ENCODE measurements at regions not wholly inside any gene's neighbourhood (a gene's known extent, or its start where the extent isn't known, plus 50 kb on each side); places are given as distances from the start of the nearest gene placed in this dataset.

DNA sequence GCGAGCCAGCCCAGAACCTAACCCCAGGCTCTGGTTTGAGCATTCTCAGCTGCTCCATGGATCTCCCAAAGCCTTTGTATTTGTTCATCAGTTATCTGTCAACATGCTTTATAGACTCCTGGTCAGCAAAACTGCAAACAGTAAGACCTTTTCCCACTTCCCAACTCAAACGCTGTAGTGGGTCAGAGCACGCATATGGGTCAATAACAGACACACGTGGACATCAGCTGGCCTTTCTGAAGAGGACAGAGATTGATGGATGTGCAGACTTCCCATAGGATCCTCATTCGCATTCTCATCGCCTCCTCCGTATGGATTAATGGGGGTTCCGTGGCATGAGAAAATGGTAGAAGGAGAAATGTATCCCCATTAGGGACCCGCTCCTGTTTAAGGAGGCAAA is 508.1 kb downstream of the EIPR1 start:
- Histone ChIP-seq H3K79me2 (ENCODE audit: control insufficient read depth, insufficient read depth, low read length, unreplicated experiment) (no peaks in the 10 kb centered on the region), H3K4me1 (ENCODE audit: control insufficient read depth, insufficient read depth, low read length, unreplicated experiment) (no peaks in the 10 kb centered on the region), H3K4me3 (ENCODE audit: low read depth, low read length) (no peak overlapping the region), H3K27ac (ENCODE audit: low read depth, low read length) (no peak overlapping the region), H3K36me3 (ENCODE audit: insufficient read depth, low read length) (no peaks in the 10 kb centered on the region), H3K27me3 (ENCODE audit: insufficient read depth, low read length) (no peaks in the 10 kb centered on the region), H2AFZ (ENCODE audit: low read length, unreplicated experiment) (no peak overlapping the region)

DNA sequence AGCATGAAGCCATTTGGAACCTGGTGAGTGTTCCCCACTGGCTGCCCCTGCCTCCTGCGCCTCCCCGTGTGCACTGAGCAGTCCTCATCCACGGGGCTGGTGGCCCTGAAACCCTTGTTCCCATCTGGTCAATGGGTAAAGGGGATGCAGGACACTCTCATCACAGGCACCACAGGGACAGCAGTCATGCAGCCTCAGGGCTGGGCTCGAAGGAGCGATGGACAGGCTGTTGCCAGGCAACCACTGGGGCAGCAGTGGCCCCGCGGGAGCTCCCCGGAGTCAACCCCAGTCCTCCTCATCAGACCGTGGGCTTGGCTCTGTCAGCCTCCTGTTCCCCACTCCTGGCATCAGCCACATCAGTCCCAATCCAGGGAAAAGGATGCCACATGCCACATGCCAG is 509.5 kb downstream of the EIPR1 start:
- Histone ChIP-seq H3K27ac (ENCODE audit: low read depth, low read length) (no peak overlapping the region), H3K36me3 (ENCODE audit: insufficient read depth, low read length) (no peaks in the 10 kb centered on the region), H3K79me2 (ENCODE audit: control insufficient read depth, insufficient read depth, low read length, unreplicated experiment) (no peaks in the 10 kb centered on the region), H3K27me3 (ENCODE audit: insufficient read depth, low read length) (no peaks in the 10 kb centered on the region), H3K4me1 (ENCODE audit: control insufficient read depth, insufficient read depth, low read length, unreplicated experiment) (no peaks in the 10 kb centered on the region), H2AFZ (ENCODE audit: low read length, unreplicated experiment) (no peak overlapping the region), H3K4me3 (ENCODE audit: low read depth, low read length) (no peak overlapping the region)

DNA sequence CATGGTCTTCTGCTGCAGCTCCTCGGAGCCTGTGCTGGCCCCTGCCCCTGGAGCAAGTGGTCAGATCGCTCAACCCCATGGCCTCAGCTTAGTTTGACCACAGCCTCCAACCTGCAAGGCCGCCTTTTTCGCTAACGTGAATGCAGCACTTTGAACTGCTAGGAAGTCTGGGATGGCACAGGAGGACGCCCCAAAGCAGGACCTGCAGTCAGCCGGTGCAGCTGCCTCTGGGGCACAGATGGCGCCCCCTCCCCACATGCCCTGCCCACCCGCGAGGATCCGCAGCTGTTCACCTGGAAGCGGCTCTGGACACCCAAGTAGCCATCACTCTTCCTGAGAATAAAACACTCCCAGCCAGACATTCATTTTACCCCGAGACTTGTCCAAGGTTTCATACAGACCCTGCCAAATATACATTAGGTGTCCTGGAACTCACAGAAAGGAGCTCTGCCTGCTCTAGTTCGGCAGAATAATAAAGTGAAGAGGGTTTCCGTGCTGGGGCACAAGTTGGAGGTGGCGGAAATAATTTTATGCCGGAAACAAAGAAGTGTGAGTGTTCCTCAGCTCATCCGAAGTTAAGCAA is 510.1 kb downstream of the EIPR1 start:
- H2AFZ ChIP-seq (ENCODE audit: low read length, unreplicated experiment): no peak overlapping the region
- no peak overlapping the region for H3K27ac ChIP-seq (ENCODE audit: low read depth, low read length)
- H3K27me3 ChIP-seq (ENCODE audit: insufficient read depth, low read length): no peaks in the 10 kb centered on the region
- H3K79me2 ChIP-seq (ENCODE audit: control insufficient read depth, insufficient read depth, low read length, unreplicated experiment): no peaks in the 10 kb centered on the region
- no peaks in the 10 kb centered on the region for H3K36me3 ChIP-seq (ENCODE audit: insufficient read depth, low read length)
- H3K4me1 ChIP-seq (ENCODE audit: control insufficient read depth, insufficient read depth, low read length, unreplicated experiment): no peaks in the 10 kb centered on the region
- no peak overlapping the region for H3K4me3 ChIP-seq (ENCODE audit: low read depth, low read length)

DNA sequence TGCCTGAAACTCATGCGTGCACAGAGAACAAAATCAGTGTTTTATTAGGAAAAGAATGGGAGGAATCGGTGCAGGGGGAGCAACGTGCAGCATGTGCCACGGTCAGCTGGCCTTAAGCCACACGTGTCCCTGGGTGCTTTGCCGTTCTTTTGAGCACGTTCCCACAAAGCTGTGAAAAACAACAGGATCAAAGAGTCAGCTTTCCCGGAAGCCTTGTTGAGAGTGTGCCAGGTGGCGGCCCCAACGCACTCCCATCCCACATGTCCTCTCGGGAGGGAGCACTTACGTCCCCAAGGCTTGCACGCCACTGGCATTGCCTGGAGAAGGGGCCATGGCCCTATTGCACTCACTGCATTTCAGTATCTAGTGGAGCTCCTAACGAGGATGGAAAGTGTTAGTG is 511.2 kb downstream of the EIPR1 start:
- Histone ChIP-seq H3K27me3 (ENCODE audit: insufficient read depth, low read length) (no peaks in the 10 kb centered on the region), H3K79me2 (ENCODE audit: control insufficient read depth, insufficient read depth, low read length, unreplicated experiment) (no peaks in the 10 kb centered on the region), H3K4me3 (ENCODE audit: low read depth, low read length) (no peak overlapping the region), H3K36me3 (ENCODE audit: insufficient read depth, low read length) (no peaks in the 10 kb centered on the region), H2AFZ (ENCODE audit: low read length, unreplicated experiment) (no peak overlapping the region), H3K27ac (ENCODE audit: low read depth, low read length) (no peak overlapping the region), H3K4me1 (ENCODE audit: control insufficient read depth, insufficient read depth, low read length, unreplicated experiment) (no peaks in the 10 kb centered on the region)

- H3K27me3 ChIP-seq (ENCODE audit: insufficient read depth, low read length): no peaks in the 10 kb centered on the region
- H3K4me1 ChIP-seq (ENCODE audit: control insufficient read depth, insufficient read depth, low read length, unreplicated experiment): no peaks in the 10 kb centered on the region
- no peaks in the 10 kb centered on the region for H3K36me3 ChIP-seq (ENCODE audit: insufficient read depth, low read length)
- H3K4me3 ChIP-seq (ENCODE audit: low read depth, low read length): no peak overlapping the region
- no peaks in the 10 kb centered on the region for H3K79me2 ChIP-seq (ENCODE audit: control insufficient read depth, insufficient read depth, low read length, unreplicated experiment)
- H2AFZ ChIP-seq (ENCODE audit: low read length, unreplicated experiment): no peak overlapping the region
- no peak overlapping the region for H3K27ac ChIP-seq (ENCODE audit: low read depth, low read length)
These were observed 515.2 kb downstream of the EIPR1 start for GRCh38 chr2:2862386-2862785.

DNA sequence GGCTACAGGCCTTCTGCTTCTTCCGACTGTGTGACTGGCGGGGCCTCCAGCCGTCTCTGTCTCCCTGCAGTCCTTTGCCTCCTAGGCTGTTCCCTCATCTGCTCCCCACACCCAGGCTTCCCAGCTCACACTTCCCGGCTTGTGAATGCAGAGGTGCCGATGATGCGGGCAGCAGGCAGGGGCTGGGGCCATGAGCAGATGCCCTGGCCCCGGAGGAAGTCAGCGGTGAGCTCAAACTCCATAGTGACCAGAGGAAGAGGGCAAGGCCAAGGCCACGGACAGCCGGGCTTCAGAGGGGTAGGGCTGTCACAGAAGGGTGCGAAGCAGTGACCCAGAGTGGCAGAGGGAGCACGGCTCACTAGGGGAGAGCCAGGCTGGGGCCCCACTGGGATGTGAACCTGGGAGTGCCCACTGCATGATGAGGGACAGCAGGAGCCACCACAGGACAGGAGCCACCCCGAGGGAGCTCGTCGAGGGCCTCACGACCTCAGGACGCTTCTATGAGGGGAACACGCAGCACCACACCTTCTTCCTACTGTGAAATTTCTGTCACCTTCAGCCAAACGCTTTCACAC is 515.9 kb downstream of the EIPR1 start:
- H3K27me3 ChIP-seq (ENCODE audit: insufficient read depth, low read length): no peaks in the 10 kb centered on the region
- no peaks in the 10 kb centered on the region for H3K79me2 ChIP-seq (ENCODE audit: control insufficient read depth, insufficient read depth, low read length, unreplicated experiment)
- H3K27ac ChIP-seq (ENCODE audit: low read depth, low read length): no peak overlapping the region
- no peak overlapping the region for H3K4me3 ChIP-seq (ENCODE audit: low read depth, low read length)
- no peaks in the 10 kb centered on the region for H3K36me3 ChIP-seq (ENCODE audit: insufficient read depth, low read length)
- no peak overlapping the region for H2AFZ ChIP-seq (ENCODE audit: low read length, unreplicated experiment)
- H3K4me1 ChIP-seq (ENCODE audit: control insufficient read depth, insufficient read depth, low read length, unreplicated experiment): no peaks in the 10 kb centered on the region

DNA sequence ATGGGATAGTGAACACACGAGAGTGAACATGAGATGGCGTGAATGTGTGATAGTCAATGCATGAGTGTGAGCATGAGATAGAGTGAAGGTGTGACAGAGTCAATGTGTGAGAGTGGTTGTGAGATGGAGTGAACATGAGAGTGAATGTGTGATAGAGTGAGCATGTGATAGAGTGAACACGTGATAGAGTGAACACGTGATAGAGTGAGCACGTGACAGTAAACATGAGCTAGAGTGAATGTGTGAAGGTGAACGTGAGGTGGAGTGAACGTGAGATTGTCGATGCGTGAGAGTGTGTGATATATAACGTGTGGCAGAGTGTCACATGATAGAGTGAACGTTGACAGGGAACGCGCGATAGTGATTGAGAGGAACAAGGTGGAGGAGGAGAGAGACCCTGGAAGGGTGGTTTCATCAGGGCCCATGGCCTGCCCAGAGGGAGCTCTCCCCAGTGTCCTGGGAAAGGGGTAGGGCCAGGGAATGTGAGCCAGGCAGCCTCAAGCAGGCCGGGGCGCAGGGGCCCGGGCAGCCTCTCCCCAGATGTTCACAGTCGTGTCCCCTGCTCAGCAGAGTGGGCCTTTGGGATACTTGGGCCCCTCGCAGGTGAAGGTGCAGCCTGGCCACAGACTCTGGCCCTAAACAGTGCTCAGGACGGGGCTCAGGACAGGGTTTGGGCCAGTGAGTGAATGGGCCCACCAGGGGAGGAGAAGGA is 516.9 kb downstream of the EIPR1 start:
- H2AFZ ChIP-seq (ENCODE audit: low read length, unreplicated experiment): no peak overlapping the region
- no peaks in the 10 kb centered on the region for H3K79me2 ChIP-seq (ENCODE audit: control insufficient read depth, insufficient read depth, low read length, unreplicated experiment)

GRCh38 chr2:2859732-2860131 is 517.9 kb downstream of the EIPR1 start:
- H3K36me3 ChIP-seq (ENCODE audit: insufficient read depth, low read length): no peaks in the 10 kb centered on the region
- H3K27ac ChIP-seq (ENCODE audit: low read depth, low read length): no peak overlapping the region
- no peaks in the 10 kb centered on the region for H3K4me1 ChIP-seq (ENCODE audit: control insufficient read depth, insufficient read depth, low read length, unreplicated experiment)
- H3K4me3 ChIP-seq (ENCODE audit: low read depth, low read length): no peak overlapping the region
- H2AFZ ChIP-seq (ENCODE audit: low read length, unreplicated experiment): no peak overlapping the region
- no peaks in the 10 kb centered on the region for H3K27me3 ChIP-seq (ENCODE audit: insufficient read depth, low read length)
- no peaks in the 10 kb centered on the region for H3K79me2 ChIP-seq (ENCODE audit: control insufficient read depth, insufficient read depth, low read length, unreplicated experiment)

More for the DNA sequence above, 516.9 kb downstream of the EIPR1 start:
- Histone ChIP-seq H3K27me3 (ENCODE audit: insufficient read depth, low read length) (no peaks in the 10 kb centered on the region), H3K4me1 (ENCODE audit: control insufficient read depth, insufficient read depth, low read length, unreplicated experiment) (no peaks in the 10 kb centered on the region), H3K4me3 (ENCODE audit: low read depth, low read length) (no peak overlapping the region), H3K36me3 (ENCODE audit: insufficient read depth, low read length) (no peaks in the 10 kb centered on the region), H3K27ac (ENCODE audit: low read depth, low read length) (no peak overlapping the region)

- no peak overlapping the region for H3K4me3 ChIP-seq (ENCODE audit: low read depth, low read length)
- no peak overlapping the region for H2AFZ ChIP-seq (ENCODE audit: low read length, unreplicated experiment)
- H3K27me3 ChIP-seq (ENCODE audit: insufficient read depth, low read length): no peaks in the 10 kb centered on the region
- no peaks in the 10 kb centered on the region for H3K36me3 ChIP-seq (ENCODE audit: insufficient read depth, low read length)
- H3K79me2 ChIP-seq (ENCODE audit: control insufficient read depth, insufficient read depth, low read length, unreplicated experiment): no peaks in the 10 kb centered on the region
- H3K4me1 ChIP-seq (ENCODE audit: control insufficient read depth, insufficient read depth, low read length, unreplicated experiment): no peaks in the 10 kb centered on the region
- H3K27ac ChIP-seq (ENCODE audit: low read depth, low read length): no peak overlapping the region
These were observed 518.5 kb downstream of the EIPR1 start for GRCh38 chr2:2859164-2859563.

GRCh38 chr2:2856723-2857415 is 520.7 kb downstream of the EIPR1 start:
- H3K27me3 ChIP-seq (ENCODE audit: insufficient read depth, low read length): no peaks in the 10 kb centered on the region
- no peaks in the 10 kb centered on the region for H3K79me2 ChIP-seq (ENCODE audit: control insufficient read depth, insufficient read depth, low read length, unreplicated experiment)
- H3K4me3 ChIP-seq (ENCODE audit: low read depth, low read length): no peak overlapping the region
- H3K27ac ChIP-seq (ENCODE audit: low read depth, low read length): no peak overlapping the region
- H2AFZ ChIP-seq (ENCODE audit: low read length, unreplicated experiment): no peak overlapping the region
- H3K36me3 ChIP-seq (ENCODE audit: insufficient read depth, low read length): no peaks in the 10 kb centered on the region
- H3K4me1 ChIP-seq (ENCODE audit: control insufficient read depth, insufficient read depth, low read length, unreplicated experiment): no peaks in the 10 kb centered on the region
